Prostate gland (tissue), 2 donors: ENCODE measurements at regions not wholly inside any gene's neighbourhood (a gene's known extent, or its start where the extent isn't known, plus 50 kb on each side); places are given as distances from the start of the nearest gene placed in this dataset.

Experiments
- POLR2A ChIP-seq: fragments of 450-650 bp; IDR thresholded peaks from one replicate; pipeline ENCODE4 v1.6.1; 2016; ENCODE audit warnings: antibody characterized with exemption, mild to moderate bottlenecking
- POLR2AphosphoS5 ChIP-seq: sonication (generic); formaldehyde crosslinking; IDR thresholded peaks from one replicate; pipeline ENCODE4 v1.6.1; 2017; ENCODE audit warnings: antibody characterized with exemption
- TF ChIP-seq, protein P1 (sequence below), 4 experiments: fragments of 200-600 bp in 2 of 4; fragments of 450-650 bp in 2 of 4; sonication (generic) in 2 of 4; IDR thresholded peaks; 1 replicate in 3 of 4; 2 replicates in 1 of 4; pipeline ENCODE4 v1.5.1; 2016 to 2019; ENCODE audit warnings: antibody characterized with exemption in 4 of 4, mild to moderate bottlenecking in 2 of 4, moderate library complexity in 2 of 4

GRCh38 chr18:40453903-40454302, 1501.1 kb upstream of the PIK3C3 start:
- no peak for TF ChIP-seq POLR2A
- TF ChIP-seq, protein P1, sequence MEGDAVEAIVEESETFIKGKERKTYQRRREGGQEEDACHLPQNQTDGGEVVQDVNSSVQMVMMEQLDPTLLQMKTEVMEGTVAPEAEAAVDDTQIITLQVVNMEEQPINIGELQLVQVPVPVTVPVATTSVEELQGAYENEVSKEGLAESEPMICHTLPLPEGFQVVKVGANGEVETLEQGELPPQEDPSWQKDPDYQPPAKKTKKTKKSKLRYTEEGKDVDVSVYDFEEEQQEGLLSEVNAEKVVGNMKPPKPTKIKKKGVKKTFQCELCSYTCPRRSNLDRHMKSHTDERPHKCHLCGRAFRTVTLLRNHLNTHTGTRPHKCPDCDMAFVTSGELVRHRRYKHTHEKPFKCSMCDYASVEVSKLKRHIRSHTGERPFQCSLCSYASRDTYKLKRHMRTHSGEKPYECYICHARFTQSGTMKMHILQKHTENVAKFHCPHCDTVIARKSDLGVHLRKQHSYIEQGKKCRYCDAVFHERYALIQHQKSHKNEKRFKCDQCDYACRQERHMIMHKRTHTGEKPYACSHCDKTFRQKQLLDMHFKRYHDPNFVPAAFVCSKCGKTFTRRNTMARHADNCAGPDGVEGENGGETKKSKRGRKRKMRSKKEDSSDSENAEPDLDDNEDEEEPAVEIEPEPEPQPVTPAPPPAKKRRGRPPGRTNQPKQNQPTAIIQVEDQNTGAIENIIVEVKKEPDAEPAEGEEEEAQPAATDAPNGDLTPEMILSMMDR (IDR thresholded peaks at IDR 0.05): no peak
- TF ChIP-seq POLR2AphosphoS5: no peak
